Memory B cell (primary cell): ENCODE measurements at regions not wholly inside any gene's neighbourhood (a gene's known extent, or its start where the extent isn't known, plus 50 kb on each side); places are given as distances from the start of the nearest gene placed in this dataset.
"Not testable (repeated sequence)": the region's sequence is repeated elsewhere in the genome, so short reads cannot be mapped to it uniquely, and the experiment has no call there.

ENCODE experiments used
- ATAC-seq: fragments of 150-1000 bp; cut with Tn5 transposase; 2 replicates; pipeline ENCODE4 v1.10.0; 2021; ENCODE audit warnings: low read depth, mild to moderate bottlenecking, moderate library complexity
- DNase-seq, 2 donors: peaks; one replicate each; pipeline ENCODE4 v3.0.0; 2022; ENCODE audit warnings: low spot score in 2 of 2
- H3K27ac Mint-ChIP-seq: one replicate; pipeline ENCODE4 v1.8.0; 2022; ENCODE audit warnings: mild to moderate bottlenecking, moderate library complexity, mixed read lengths
- H3K27me3 Mint-ChIP-seq: one replicate; pipeline ENCODE4 v1.8.0; 2022; ENCODE audit warnings: mixed read lengths
- H3K36me3 Mint-ChIP-seq: one replicate; pipeline ENCODE4 v1.8.0; 2022; ENCODE audit warnings: mild to moderate bottlenecking, mixed read lengths
- H3K4me1 Mint-ChIP-seq: one replicate; pipeline ENCODE4 v1.8.0; 2022; ENCODE audit warnings: mixed read lengths
- H3K4me3 Mint-ChIP-seq: one replicate; pipeline ENCODE4 v1.8.0; 2022; ENCODE audit warnings: mild to moderate bottlenecking, moderate library complexity, mixed read lengths
- H3K9me3 Mint-ChIP-seq: one replicate; pipeline ENCODE4 v1.8.0; 2022; ENCODE audit warnings: mixed read lengths

DNA sequence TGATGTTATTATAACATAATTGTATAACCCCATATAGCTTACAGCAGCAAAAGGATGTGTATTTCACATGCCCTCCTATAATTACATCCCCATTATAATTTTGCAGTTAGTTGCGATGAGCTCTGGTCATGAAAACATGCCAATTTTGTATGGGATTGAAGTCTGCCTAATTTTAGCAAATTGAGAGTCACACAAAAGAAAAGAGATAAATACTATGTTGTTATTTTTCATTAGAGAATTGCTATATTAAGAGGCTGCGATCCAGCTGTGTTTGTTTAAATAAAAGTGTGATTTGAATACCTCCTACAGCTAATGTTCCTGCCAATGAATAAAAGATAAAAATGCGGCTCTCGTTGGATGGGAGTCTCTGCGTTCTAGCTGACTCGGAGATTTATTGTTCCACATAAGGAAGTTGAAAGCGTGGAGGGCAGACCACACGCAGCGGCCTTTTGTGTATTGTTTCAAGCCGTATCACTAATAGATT, 461.0 kb upstream of the NFIA start:
- H3K36me3 Mint-ChIP-seq = no peaks in the 10 kb centered on the region
- DNase-seq = no peak
- H3K4me3 Mint-ChIP-seq = no peak overlapping the region

GRCh38 chr1:60620087-60620486, 462.3 kb upstream of the NFIA start:
- no peak for ATAC-seq
- no peaks in the 10 kb centered on the region for H3K36me3 Mint-ChIP-seq

More for the DNA sequence above, 461.0 kb upstream of the NFIA start:
- H3K27ac Mint-ChIP-seq = no peak overlapping the region
- ATAC-seq = no peak
- H3K27me3 Mint-ChIP-seq = peaks cover 7% of the 10 kb centered on the region
- peaks cover 3% of the 10 kb centered on the region for H3K9me3 Mint-ChIP-seq
- H3K4me1 Mint-ChIP-seq = no peaks in the 10 kb centered on the region

GRCh38 chr1:60619581-60619980, 462.8 kb upstream of the NFIA start:
- Mint-ChIP-seq H3K4me3 (no peak overlapping the region), H3K4me1 (no peaks in the 10 kb centered on the region), H3K27ac (no peak overlapping the region), H3K36me3 (no peaks in the 10 kb centered on the region), H3K9me3 (peaks cover 3% of the 10 kb centered on the region), H3K27me3 (peaks cover 7% of the 10 kb centered on the region)
- no peak for DNase-seq
- ATAC-seq = no peak

More at GRCh38 chr1:60620087-60620486, 462.3 kb upstream of the NFIA start:
- Mint-ChIP-seq H3K9me3 (peaks cover 3% of the 10 kb centered on the region), H3K4me3 (no peak overlapping the region), H3K4me1 (no peaks in the 10 kb centered on the region), H3K27me3 (peaks cover 7% of the 10 kb centered on the region), H3K27ac (no peak overlapping the region)
- DNase-seq = no peak

- ATAC-seq = no peak
- H3K4me3 Mint-ChIP-seq = no peak overlapping the region
- DNase-seq = no peak
- H3K36me3 Mint-ChIP-seq = no peaks in the 10 kb centered on the region
- no peak overlapping the region for H3K27ac Mint-ChIP-seq
- H3K27me3 Mint-ChIP-seq = peaks cover 1% of the 10 kb centered on the region
- H3K9me3 Mint-ChIP-seq = peaks cover 4% of the 10 kb centered on the region
- H3K4me1 Mint-ChIP-seq = no peaks in the 10 kb centered on the region
Observed at GRCh38 chr1:60615666-60616065, 466.7 kb upstream of the NFIA start.

- H3K36me3 Mint-ChIP-seq = no peaks in the 10 kb centered on the region
- no peaks in the 10 kb centered on the region for H3K4me1 Mint-ChIP-seq
Observed at GRCh38 chr1:60612790-60613189, 469.6 kb upstream of the NFIA start.

GRCh38 chr1:60606921-60607320, 475.4 kb upstream of the NFIA start:
- H3K27ac Mint-ChIP-seq, ATAC-seq, H3K4me1 Mint-ChIP-seq, H3K36me3 Mint-ChIP-seq, DNase-seq, H3K4me3 Mint-ChIP-seq, H3K27me3 Mint-ChIP-seq: not testable (repeated sequence)
- peaks cover 16% of the 10 kb centered on the region for H3K9me3 Mint-ChIP-seq

More at GRCh38 chr1:60612790-60613189, 469.6 kb upstream of the NFIA start:
- no peak overlapping the region for H3K4me3 Mint-ChIP-seq
- peaks cover 1% of the 10 kb centered on the region for H3K27me3 Mint-ChIP-seq
- DNase-seq (no peak), ATAC-seq (no peak)
- peaks cover 9% of the 10 kb centered on the region for H3K9me3 Mint-ChIP-seq
- no peak overlapping the region for H3K27ac Mint-ChIP-seq

DNA sequence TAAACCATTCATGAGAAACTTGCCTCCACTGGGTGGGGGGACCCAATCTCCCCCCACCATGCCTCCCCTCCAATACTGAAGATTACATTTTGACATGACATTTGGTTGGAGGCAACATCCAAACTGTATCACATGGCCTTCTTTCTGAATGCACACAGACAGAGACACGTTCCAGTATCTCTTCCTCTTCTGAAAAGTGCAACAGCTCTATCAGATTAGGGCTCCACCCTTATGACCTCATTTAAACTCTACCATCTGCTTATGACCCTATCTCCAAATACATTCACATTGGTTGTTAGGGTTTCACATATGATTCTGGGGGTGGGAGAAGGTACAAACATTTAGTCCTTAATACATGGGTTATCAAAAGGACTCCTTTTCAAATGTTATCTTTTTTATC, 481.8 kb upstream of the NFIA start:
- H3K9me3 Mint-ChIP-seq = peaks cover 8% of the 10 kb centered on the region
- DNase-seq = no peak
- H3K36me3 Mint-ChIP-seq = peaks cover 2% of the 10 kb centered on the region
- no peak overlapping the region for H3K27ac Mint-ChIP-seq
- H3K4me3 Mint-ChIP-seq = no peak overlapping the region
- ATAC-seq = no peak
- peaks cover 2% of the 10 kb centered on the region for H3K27me3 Mint-ChIP-seq
- no peaks in the 10 kb centered on the region for H3K4me1 Mint-ChIP-seq

DNA sequence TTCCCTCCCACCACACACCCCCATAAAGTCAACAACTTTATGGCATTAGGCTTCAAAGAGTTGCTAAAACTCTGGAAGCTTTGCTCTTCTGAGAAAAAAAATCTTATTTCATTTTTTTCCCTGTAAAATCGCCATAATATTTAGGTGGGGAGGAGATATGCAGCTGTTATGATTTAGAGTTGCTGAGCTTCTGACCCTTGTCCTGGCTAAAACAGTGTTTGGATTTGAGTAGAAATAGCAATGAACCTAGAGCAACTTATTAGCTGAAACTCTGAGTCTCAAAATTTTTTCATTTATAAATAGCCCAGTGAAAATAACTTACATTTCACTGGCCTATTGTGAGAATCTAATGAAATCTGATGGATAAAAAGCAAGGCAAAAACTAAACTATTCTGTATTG, 482.8 kb upstream of the NFIA start:
- Mint-ChIP-seq H3K9me3 (peaks cover 8% of the 10 kb centered on the region), H3K27me3 (peaks cover 2% of the 10 kb centered on the region), H3K36me3 (peaks cover 2% of the 10 kb centered on the region), H3K4me1 (no peaks in the 10 kb centered on the region), H3K27ac (no peak overlapping the region), H3K4me3 (no peak overlapping the region)
- ATAC-seq (no peak), DNase-seq (no peak)

- no peak for DNase-seq
- Mint-ChIP-seq H3K36me3 (peaks cover 2% of the 10 kb centered on the region), H3K27ac (peak overlapping the region; percentile 15), H3K4me1 (no peaks in the 10 kb centered on the region), H3K4me3 (no peak overlapping the region), H3K27me3 (peaks cover 2% of the 10 kb centered on the region), H3K9me3 (peaks cover 2% of the 10 kb centered on the region)
- ATAC-seq = no peak
Observed at GRCh38 chr1:60598041-60598910, 484.1 kb upstream of the NFIA start.

DNA sequence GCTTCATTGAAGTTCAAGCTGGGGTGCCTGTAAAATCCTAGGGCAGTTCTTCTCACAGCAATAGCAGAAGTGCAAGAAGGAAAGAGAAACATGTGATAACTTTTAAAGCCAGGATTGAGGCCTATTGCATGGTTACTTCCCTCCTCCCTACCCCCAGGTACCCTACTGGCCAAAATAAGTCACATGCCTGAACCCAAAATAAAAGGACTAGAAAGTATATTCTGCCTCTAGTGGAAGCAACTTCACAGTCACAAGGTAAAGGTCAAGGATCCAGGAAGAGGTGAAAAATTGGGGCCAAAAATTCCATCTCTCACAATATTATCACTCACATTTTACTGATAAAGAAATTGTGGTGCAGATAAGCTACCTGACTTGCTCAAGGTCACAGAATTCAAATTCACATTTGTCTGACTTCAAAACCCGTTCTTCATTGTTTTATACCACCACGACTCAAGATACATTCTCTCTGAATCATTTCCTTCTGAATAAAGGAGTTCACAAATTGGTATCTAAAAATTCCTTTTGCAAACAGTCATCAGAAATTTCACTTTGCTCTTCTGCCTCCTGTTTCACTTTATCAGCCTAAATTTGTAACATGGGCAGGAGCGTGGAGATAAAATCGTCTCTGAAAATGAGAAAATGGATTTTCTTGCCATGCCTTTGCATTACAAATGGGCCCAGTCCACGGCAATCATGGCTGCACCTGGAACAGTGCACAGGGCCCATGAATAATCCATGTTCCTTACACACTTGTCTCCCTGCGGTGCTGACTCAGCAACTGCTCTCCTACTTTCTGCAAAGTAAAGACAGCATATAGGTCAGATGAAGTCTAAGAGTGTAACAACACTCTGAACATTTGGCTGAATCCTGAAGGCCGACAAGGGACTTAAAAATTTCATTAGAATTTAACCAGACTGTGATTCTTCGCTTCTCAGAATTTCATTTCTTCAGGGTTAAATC, 485.3 kb upstream of the NFIA start:
- DNase-seq (no peak), ATAC-seq (no peak)
- peaks cover 2% of the 10 kb centered on the region for H3K9me3 Mint-ChIP-seq
- H3K4me1 Mint-ChIP-seq = no peaks in the 10 kb centered on the region
- H3K36me3 Mint-ChIP-seq = peaks cover 2% of the 10 kb centered on the region
- no peak overlapping the region for H3K4me3 Mint-ChIP-seq
- peaks cover 2% of the 10 kb centered on the region for H3K27me3 Mint-ChIP-seq
- no peak overlapping the region for H3K27ac Mint-ChIP-seq

DNA sequence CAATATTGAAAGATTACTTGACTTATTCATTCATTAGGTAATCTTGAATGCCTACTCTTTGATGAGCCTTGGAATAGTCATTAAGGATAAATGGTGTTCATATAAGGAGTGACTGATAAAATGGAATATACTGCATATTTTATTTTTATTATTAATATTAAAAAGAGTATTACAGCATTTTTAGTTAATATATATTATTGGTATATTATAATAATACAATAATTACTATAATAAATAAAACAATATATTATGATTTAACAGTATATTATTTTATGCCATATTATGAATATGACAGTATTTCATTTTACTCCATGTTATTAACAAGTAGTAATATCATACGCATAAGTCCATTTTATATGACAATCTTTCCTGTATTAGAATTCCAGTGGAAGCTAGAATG, 490.8 kb upstream of the NFIA start:
- H3K4me3 Mint-ChIP-seq = no peak overlapping the region
- no peaks in the 10 kb centered on the region for H3K9me3 Mint-ChIP-seq
- no peak for DNase-seq
- no peak overlapping the region for H3K27ac Mint-ChIP-seq
- no peaks in the 10 kb centered on the region for H3K36me3 Mint-ChIP-seq
- no peaks in the 10 kb centered on the region for H3K27me3 Mint-ChIP-seq
- ATAC-seq = no peak
- no peaks in the 10 kb centered on the region for H3K4me1 Mint-ChIP-seq

GRCh38 chr1:60589916-60590315, 492.4 kb upstream of the NFIA start:
- DNase-seq = no peak
- no peaks in the 10 kb centered on the region for H3K27me3 Mint-ChIP-seq
- H3K4me3 Mint-ChIP-seq = no peak overlapping the region

DNA sequence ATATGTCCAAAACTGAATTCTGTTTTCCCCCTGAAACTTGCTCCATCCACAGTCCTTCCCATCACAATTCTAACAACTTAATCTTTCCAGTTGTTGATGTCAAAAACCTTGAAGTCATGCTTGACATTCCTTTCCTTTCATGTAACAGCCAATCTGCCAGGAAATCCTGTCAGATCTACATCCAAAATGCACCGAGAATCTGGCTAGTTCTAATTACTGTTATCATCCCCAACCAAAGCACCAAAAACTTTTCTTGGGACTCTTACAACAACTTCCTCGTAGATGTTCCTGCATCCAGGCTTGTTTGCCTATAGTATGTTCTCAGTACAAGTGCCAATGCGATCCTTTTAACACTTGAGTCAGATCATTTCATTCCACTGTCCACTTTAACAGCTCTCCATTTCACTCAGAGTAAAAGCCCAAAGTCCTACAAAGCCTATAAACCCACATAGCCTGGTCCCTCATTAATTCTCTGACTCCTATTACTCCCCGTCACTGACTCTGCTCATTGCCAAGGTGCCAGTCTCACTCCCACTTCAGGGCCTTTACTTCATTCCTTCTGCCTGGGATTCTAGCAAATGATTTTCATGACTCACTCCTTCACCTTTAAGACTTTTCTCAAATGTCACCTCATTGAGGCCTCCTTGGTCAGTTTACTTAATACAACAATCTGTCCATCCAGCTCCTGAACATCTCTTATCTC, 493.2 kb upstream of the NFIA start:
- no peak overlapping the region for H3K27ac Mint-ChIP-seq
- H3K27me3 Mint-ChIP-seq = no peaks in the 10 kb centered on the region
- DNase-seq (no peak), ATAC-seq (no peak)
- peaks cover 2% of the 10 kb centered on the region for H3K9me3 Mint-ChIP-seq
- H3K4me1 Mint-ChIP-seq = no peaks in the 10 kb centered on the region
- H3K36me3 Mint-ChIP-seq = no peaks in the 10 kb centered on the region
- H3K4me3 Mint-ChIP-seq = no peak overlapping the region

More at GRCh38 chr1:60589916-60590315, 492.4 kb upstream of the NFIA start:
- Mint-ChIP-seq H3K4me1 (no peaks in the 10 kb centered on the region), H3K36me3 (no peaks in the 10 kb centered on the region), H3K9me3 (peaks cover 2% of the 10 kb centered on the region), H3K27ac (no peak overlapping the region)
- ATAC-seq = no peak
